Hypothalamus (tissue), 51 donors: ENCODE measurements at regions not wholly inside any gene's neighbourhood (a gene's known extent, or its start where the extent isn't known, plus 50 kb on each side); places are given as distances from the start of the nearest gene placed in this dataset.
"Not testable (repeated sequence)": the region's sequence is repeated elsewhere in the genome, so short reads cannot be mapped to it uniquely, and the experiment has no call there.

Experiments
- DNase-seq, 51 donors: peaks; one replicate each; lab custom pipeline; 2025; lab: John Stamatoyannopoulos, UW

GRCh38 chr2:125324273-125324672 is 1299.2 kb downstream of the CNTNAP5 start:
- no peak for DNase-seq

GRCh38 chr2:125330133-125330532 is 1305.0 kb downstream of the CNTNAP5 start:
- DNase-seq = no peak

GRCh38 chr2:125341353-125341752 is 1314.6 kb upstream of the GYPC start:
- no peak for DNase-seq

GRCh38 chr2:125353542-125353941 is 1302.4 kb upstream of the GYPC start:
- DNase-seq = not testable (repeated sequence)

- no peak for DNase-seq
Measured at GRCh38 chr2:125364192-125364983, 1291.6 kb upstream of the GYPC start.

GRCh38 chr2:125364984-125365265 is 1291.0 kb upstream of the GYPC start:
- no peak for DNase-seq

- no peak for DNase-seq
Measured at GRCh38 chr2:125371867-125372266, 1284.1 kb upstream of the GYPC start.

- no peak for DNase-seq
Measured at GRCh38 chr2:125373293-125373692, 1282.7 kb upstream of the GYPC start.

GRCh38 chr2:125386074-125386473 is 1269.9 kb upstream of the GYPC start:
- DNase-seq = no peak

- DNase-seq = no peak
Measured at GRCh38 chr2:125397535-125398251, 1258.3 kb upstream of the GYPC start.

- DNase-seq = no peak
Measured at GRCh38 chr2:125398738-125399524, 1257.0 kb upstream of the GYPC start.

GRCh38 chr2:125405816-125406215 is 1250.1 kb upstream of the GYPC start:
- DNase-seq = no peak

- DNase-seq = no peak
Measured at GRCh38 chr2:125408874-125409538, 1247.0 kb upstream of the GYPC start.

- no peak for DNase-seq
Measured at GRCh38 chr2:125418483-125418882, 1237.5 kb upstream of the GYPC start.

- not testable (repeated sequence) for DNase-seq
Measured at GRCh38 chr2:125422198-125422770, 1233.7 kb upstream of the GYPC start.

- no peak for DNase-seq
Measured at GRCh38 chr2:125424266-125424785, 1231.6 kb upstream of the GYPC start.

GRCh38 chr2:125427721-125428315 is 1228.1 kb upstream of the GYPC start:
- no peak for DNase-seq

- no peak for DNase-seq
Measured at GRCh38 chr2:125444106-125444505, 1211.9 kb upstream of the GYPC start.

GRCh38 chr2:125445495-125445894 is 1210.5 kb upstream of the GYPC start:
- no peak for DNase-seq

- DNase-seq = no peak
Measured at GRCh38 chr2:125450092-125450491, 1205.9 kb upstream of the GYPC start.
